KMS-11 (cell line): ENCODE measurements at regions not wholly inside any gene's neighbourhood (a gene's known extent, or its start where the extent isn't known, plus 50 kb on each side); places are given as distances from the start of the nearest gene placed in this dataset.

Experiments
- H2AFZ ChIP-seq: fragments of 200-600 bp; sonication (generic); 2 replicates; pipeline ENCODE4 v1.6.1; 2016; ENCODE audit warnings: antibody characterized with exemption, mixed run types, low read depth
- H3K27ac ChIP-seq: fragments of 200-600 bp; sonication (generic); 2 replicates; pipeline ENCODE4 v1.6.1; 2016; ENCODE audit warnings: mild to moderate bottlenecking, mixed run types
- H3K27me3 ChIP-seq: fragments of 200-600 bp; sonication (generic); 2 replicates; pipeline ENCODE4 v1.6.1; 2017; ENCODE audit warnings: mild to moderate bottlenecking, low read depth, mixed run types, moderate library complexity; ENCODE audit not compliant: insufficient read depth
- H3K36me3 ChIP-seq: fragments of 200-600 bp; sonication (generic); 2 replicates; pipeline ENCODE4 v1.6.1; 2017; ENCODE audit warnings: mild to moderate bottlenecking, mixed run types; ENCODE audit not compliant: insufficient read depth
- H3K4me1 ChIP-seq: fragments of 200-600 bp; sonication (generic); 2 replicates; pipeline ENCODE4 v1.6.1; 2016; ENCODE audit warnings: mild to moderate bottlenecking, low read depth, mixed run types; ENCODE audit not compliant: poor library complexity, severe bottlenecking
- H3K4me2 ChIP-seq: fragments of 200-600 bp; sonication (generic); 2 replicates; pipeline ENCODE4 v1.7.0; 2016; ENCODE audit warnings: mild to moderate bottlenecking, mixed run types
- H3K4me3 ChIP-seq: fragments of 200-600 bp; sonication (generic); IDR thresholded peaks from 2 replicates; pipeline ENCODE4 v1.6.1; 2017; ENCODE audit warnings: low read depth, low read length, mixed read lengths; ENCODE audit not compliant: insufficient read depth
- H3K79me2 ChIP-seq: fragments of 200-600 bp; sonication (generic); 2 replicates; pipeline ENCODE4 v1.6.1; 2016; ENCODE audit warnings: low read depth, mixed run types; ENCODE audit not compliant: insufficient read depth
- H3K9ac ChIP-seq: fragments of 200-600 bp; sonication (generic); 2 replicates; pipeline ENCODE4 v1.6.1; 2016; ENCODE audit warnings: mild to moderate bottlenecking, mixed run types
- H4K20me1 ChIP-seq: fragments of 200-600 bp; sonication (generic); 2 replicates; pipeline ENCODE4 v1.6.1; 2016; ENCODE audit warnings: mild to moderate bottlenecking, mixed run types; ENCODE audit not compliant: insufficient read depth
- CTCF ChIP-seq: fragments of 200-600 bp; sonication (generic); conservative IDR thresholded peaks from 2 replicates; pipeline ENCODE4 v1.6.1; 2017; ENCODE audit warnings: low read depth, mild to moderate bottlenecking, antibody characterized with exemption, low read length, moderate library complexity, mixed read lengths

GRCh38 chr18:73900106-73900835 lies 247.4 kb downstream of the FBXO15 start:
- no peak overlapping the region for H3K4me3 ChIP-seq
- H3K27me3 ChIP-seq = no peaks in the 10 kb centered on the region; the same call in 1 of the 2 replicates
- no peaks in the 10 kb centered on the region for H3K36me3 ChIP-seq
- H2AFZ ChIP-seq = no peak overlapping the region
- H3K27ac ChIP-seq = no peak overlapping the region
- no peaks in the 10 kb centered on the region for H4K20me1 ChIP-seq
- H3K4me2 ChIP-seq = no peak overlapping the region
- no peak overlapping the region for H3K9ac ChIP-seq
- no peaks in the 10 kb centered on the region for H3K4me1 ChIP-seq
- no peaks in the 10 kb centered on the region for H3K79me2 ChIP-seq
- no peak for TF ChIP-seq CTCF

- Histone ChIP-seq H3K27ac (no peak overlapping the region), H3K27me3 (no peaks in the 10 kb centered on the region), H4K20me1 (no peaks in the 10 kb centered on the region), H2AFZ (no peak overlapping the region), H3K9ac (no peak overlapping the region), H3K4me2 (no peak overlapping the region), H3K4me3 (no peak overlapping the region), H3K79me2 (no peaks in the 10 kb centered on the region), H3K4me1 (no peaks in the 10 kb centered on the region), H3K36me3 (no peaks in the 10 kb centered on the region)
- TF ChIP-seq CTCF = no peak
Measured at GRCh38 chr18:73897517-73897916, 250.1 kb downstream of the FBXO15 start.

- Histone ChIP-seq H3K4me3 (no peak overlapping the region), H3K9ac (no peak overlapping the region), H3K4me2 (no peak overlapping the region), H3K79me2 (no peaks in the 10 kb centered on the region), H3K27ac (no peak overlapping the region), H3K27me3 (no peaks in the 10 kb centered on the region), H4K20me1 (no peaks in the 10 kb centered on the region), H3K4me1 (no peaks in the 10 kb centered on the region), H2AFZ (no peak overlapping the region), H3K36me3 (no peaks in the 10 kb centered on the region)
- TF ChIP-seq CTCF = no peak
Measured at GRCh38 chr18:73896685-73897084, 250.9 kb downstream of the FBXO15 start.

GRCh38 chr18:73895701-73896100 lies 251.9 kb downstream of the FBXO15 start:
- TF ChIP-seq CTCF = no peak
- Histone ChIP-seq H3K36me3 (no peaks in the 10 kb centered on the region), H3K27me3 (no peaks in the 10 kb centered on the region), H3K4me2 (no peak overlapping the region), H3K4me3 (no peak overlapping the region), H3K4me1 (no peaks in the 10 kb centered on the region), H3K27ac (no peak overlapping the region), H3K79me2 (no peaks in the 10 kb centered on the region), H4K20me1 (no peaks in the 10 kb centered on the region), H3K9ac (no peak overlapping the region), H2AFZ (no peak overlapping the region)
